ENCODE measurements at regions not wholly inside any gene's neighbourhood (a gene's known extent, or its start where the extent isn't known, plus 50 kb on each side); places are given as distances from the start of the nearest gene placed in this dataset.
"Not testable (repeated sequence)": the region's sequence is repeated elsewhere in the genome, so short reads cannot be mapped to it uniquely, and the experiment has no call there.

DNA sequence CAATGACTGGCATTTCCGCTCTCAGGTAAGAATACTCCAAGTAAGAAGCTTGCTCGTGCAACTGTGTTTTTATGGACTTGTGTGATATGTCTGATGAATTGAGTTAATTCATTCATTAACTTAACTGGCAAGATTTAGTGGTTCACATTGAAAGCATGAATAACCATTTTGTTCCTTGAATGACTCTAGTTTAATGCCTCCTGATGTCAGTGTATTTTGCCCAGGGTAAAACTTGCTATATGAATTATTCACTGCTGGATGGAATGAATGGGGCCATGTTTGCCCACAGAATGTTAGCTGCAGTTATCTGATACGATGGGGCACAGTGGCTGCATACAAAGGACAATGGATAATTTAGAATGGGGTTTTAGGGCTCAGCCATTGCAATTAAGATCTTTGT, 124.1 kb downstream of the ZNF365 start:
- DNase-seq (ENCODE audit: low read depth) = no peak

DNA sequence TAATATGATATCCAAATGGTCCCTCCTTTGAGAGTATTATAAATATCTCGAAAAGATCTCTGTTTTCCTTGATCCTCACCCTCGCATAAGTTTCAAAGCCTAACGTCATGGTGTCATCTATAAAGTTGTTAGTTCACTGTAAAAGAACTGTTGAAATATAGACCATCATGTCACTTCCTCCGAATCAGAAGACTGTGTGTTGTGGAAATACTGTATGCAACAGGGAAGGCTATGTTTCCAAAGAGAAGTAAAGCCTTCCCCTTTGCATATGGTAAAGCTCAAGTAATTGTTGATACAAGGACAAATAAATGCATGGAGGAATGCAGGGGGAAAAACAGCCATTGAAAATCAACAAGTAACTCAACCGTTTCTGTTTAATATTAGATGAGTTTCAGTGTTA, 125.9 kb downstream of the ZNF365 start:
- not testable (repeated sequence) for DNase-seq (ENCODE audit: low read depth)

DNA sequence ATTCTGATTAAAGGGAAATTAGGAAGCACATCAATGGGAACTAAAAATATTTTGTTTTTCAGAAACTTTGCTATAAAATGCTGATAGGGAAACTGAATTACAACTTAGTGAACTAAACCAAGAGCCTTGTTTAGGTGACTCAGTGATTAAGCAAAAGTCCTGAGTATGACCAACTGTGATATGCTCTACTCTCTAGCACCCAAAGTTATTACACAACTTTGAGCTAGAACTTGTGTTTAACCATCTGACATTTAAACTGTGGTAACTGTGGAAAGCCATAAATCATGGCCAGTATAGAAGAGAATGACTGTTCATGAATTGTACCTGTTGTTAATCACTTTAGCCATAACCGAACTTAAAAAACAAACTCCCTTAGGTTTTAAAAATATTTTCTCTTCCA, 127.4 kb downstream of the ZNF365 start:
- DNase-seq (ENCODE audit: low read depth) = no peak

DNA sequence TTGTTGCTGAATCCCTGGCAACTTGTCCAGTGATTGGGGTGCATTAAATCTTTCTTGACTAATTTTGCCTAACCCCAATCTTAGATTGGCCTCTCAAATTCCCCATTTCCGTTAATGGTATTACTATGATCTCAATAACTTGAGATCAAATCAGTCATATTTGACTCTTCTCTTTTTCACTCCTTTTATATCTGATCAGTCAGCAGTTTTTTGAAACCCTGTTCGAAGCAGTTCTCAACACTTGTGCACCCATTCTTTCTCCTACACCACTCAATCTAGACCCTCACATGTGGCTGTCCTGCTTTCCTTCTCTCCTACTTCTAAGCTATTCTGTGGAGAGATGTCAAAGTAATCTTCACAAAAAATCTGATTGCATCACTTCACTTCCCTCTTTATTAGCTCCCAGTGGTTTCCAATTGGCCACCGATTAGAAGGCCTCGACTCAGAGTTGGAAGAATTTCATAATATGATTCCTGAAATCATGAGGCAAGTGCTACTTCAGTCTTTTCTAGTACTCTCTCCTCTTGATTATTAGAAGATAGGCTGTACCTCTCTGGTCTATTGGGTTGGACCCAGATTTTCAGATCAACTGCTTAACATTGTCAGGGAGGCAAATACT, 128.9 kb downstream of the ZNF365 start:
- no peak for DNase-seq (ENCODE audit: low read depth)

DNA sequence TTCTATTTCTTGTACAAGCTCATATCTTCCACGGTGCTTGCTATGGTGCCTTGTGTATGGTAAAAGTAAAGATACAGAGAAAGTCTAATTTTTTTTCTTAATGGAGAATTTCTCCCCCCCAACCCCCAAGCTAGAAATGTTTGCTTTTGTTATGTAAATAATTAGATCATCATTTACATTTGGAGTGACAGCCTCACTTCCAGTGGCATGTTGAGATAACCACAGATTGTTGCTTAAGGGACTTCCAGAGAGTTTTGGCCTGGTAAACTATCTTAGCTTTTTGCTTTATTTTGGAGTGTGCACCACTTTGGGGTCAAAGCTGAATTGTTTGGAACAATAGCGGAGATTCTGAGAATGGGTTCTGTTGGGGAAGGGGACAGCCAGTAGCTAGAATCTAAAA, 129.7 kb downstream of the ZNF365 start:
- DNase-seq (ENCODE audit: low read depth) = no peak

DNA sequence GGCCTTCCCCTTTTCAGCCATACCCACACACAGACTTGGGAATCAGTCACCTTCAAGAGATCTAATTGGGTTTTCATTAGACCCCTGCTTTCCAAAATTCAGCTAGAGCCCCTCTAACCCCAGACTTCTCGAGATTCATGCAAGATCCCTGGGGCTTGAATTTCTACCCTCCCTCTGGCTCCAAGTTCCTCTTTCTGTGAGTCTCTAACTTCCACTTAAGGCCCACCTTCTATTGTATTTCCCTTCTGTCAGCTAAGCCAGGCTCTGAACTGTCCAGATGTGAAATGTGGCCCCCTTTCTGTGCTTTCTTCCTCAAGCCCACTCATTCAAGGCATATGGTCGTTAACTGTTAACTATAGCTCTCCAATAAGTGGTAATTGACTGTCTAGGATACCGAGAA, 132.2 kb downstream of the ZNF365 start:
- DNase-seq (ENCODE audit: low read depth) = no peak

DNA sequence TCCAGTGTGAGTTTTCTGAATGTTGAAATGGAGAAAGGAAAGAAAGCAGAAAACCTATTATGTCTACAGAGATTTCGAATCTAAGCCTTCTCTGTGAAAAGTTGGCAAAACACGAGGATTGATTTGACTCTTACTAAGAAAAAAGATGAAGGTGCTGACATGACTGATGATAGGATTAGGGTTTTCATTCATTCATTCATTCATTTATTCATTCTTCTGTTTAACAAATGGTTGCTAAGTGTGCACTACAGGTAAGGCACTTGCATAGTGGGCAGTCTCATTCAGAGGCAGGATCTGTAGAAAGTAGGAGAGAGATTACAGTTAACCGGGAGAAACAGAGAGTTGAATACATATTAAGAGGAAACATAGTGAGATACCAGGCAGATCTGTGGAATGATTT, 137.1 kb downstream of the ZNF365 start:
- DNase-seq (ENCODE audit: low read depth) = no peak

DNA sequence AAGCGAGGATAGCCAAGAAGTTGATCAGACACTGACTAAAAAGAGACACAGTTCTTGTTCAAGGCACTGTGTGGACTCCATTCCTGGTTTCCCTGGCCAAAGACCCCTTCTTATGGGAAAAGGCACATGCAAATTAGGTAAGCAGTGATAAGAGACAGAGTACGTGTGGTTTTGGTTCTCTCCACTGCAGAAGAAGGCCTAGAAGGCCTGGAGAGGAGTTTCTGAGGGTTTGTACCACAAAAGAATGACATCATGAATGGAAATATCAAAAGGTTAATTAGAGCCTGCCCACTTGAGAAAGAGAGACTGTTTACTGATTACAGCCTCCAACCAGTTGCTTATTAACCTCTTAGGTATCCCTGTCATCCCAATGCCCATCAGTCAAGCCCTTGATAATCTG, 137.5 kb downstream of the ZNF365 start:
- no peak for DNase-seq (ENCODE audit: low read depth)

DNA sequence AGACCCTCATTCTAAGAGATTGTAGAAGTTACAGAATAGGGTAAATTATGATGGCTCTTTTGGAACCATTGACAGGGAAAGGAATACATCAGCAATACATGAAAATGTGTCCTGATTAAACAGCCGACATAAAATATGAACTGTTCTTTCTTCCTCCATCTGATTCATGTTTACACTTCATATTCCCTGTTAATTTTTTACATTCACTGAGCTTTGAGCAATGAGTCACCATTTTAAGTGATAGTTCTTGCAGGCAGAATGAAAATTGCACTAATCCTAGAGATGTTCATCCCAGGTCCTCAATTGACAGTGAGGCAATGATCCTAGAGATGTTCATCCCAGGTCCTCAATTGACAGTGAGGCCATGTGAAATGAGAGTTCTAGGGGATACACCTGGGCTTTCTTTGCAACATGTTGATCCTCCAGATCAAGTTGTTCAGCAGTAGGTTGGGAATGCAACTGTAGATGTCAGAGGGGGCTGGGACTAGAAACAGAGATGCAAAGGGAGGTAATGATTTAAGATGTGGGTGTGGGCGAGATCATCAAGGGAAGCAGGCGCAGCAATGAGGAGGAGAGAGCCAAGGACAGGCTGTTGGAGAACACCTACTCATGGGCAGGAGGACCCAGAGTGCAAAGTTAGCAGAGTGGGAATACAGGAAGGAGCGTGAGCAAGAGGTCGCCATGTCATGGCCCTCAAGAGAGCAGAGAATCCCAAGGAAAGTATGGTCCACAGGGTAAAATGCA, 138.7 kb downstream of the ZNF365 start:
- no peak for DNase-seq (ENCODE audit: low read depth)

DNA sequence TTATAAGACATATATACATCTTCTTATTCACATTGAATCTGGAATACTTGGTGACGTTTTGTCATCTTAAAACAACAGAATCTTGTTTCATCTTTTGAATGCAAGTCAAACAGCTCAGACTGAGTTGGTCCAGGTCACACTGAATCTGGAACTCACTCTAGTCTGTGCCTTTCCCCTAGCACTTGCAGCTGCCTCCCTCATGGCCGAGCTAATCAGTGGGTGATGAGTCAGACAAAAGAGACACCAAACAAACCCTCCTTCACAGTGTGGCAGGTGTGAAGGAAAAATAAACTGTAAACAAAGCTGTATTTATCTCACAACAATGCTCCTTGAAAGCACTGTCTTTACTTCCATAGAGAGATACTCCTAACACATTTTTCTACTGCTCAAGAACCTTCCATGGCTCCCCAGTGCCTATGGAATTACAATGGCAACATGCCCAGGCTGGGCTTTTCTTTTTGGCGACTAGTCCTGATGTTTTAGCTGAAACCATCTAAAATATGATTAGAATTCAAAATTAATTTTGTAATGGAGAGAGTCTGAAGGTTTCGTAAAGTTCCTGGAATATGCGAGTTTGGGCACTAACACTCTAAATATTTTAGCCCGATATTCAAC, 140.0 kb downstream of the ZNF365 start:
- DNase-seq (ENCODE audit: low read depth) = no peak

DNA sequence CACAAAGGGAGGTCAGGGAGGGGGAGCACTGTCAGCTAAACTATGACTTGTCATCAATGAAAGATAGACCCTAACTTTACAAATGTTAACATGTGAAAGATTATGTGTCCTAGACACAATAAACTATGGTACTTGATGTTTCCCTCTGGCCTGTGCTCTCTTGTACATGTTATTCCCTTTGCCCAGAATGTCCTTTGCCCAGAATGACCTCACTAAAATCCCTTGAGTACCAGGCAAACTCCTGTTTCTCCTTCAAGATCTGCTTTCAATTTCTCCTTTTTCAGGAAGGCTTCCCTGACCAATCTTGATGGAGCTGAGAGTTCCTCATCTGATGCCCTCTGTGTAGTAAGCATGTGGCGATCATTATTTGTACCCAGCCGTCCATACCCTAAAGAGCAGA, 143.1 kb downstream of the ZNF365 start:
- no peak for DNase-seq (ENCODE audit: low read depth)

DNA sequence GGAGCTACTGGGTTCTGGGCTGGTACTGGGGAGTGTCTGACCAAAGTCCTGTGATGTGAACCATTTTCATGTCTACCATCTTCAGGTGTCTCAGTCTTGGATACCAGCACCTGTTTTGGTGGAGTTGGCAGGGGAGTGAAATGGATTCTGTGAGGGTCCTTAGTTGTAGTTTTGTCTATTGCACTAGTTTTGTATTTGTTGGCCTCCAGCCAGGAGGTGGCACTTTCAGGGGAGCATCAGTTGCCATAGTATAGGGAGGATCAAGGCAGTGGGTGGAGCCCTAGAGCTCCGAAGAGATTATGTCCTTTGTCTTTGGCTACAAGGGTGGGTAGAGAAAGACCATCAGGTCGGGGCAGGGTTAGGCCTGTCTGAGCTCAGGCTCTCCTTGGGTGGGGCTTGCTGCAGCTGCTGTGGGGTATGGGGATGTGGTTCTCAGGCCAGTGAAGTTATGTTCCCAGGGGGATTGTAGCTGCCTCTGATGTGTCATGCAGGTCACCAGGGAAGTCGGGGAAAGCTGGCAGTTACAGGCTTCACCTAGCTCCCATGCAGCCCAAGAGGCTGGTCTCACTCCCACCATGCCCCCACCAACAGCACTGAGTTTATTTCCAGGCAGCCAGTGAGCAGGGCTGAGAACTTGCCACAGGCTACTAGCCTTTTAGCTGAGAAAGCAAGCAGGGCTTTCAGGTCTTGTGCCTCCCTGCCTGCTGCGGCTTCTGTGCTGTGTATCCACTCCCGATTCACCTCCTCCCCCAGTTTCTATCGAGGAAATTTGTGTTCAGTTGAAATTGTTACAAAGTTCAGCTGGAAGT, 153.1 kb downstream of the ZNF365 start:
- no peak for DNase-seq (ENCODE audit: low read depth)

DNA sequence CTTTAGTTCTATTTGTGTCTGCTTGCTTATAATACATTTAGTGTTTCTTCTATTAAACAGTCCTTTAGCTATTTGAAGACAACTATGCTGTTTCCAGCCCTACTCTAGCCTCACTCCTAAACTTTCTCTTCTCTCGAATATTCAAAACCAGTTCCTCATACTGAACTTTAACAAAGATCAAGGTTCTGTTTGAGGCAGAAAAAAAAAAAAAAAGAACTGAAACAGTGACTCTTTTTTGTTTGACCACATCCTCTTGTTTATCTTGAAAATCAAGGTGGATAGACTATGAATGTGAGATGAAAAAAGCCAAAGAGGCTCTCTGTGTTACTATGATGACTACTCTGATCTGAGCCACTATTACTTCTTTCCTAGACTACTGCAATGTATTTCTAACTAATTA, 154.3 kb downstream of the ZNF365 start:
- DNase-seq (ENCODE audit: low read depth) = no peak

DNA sequence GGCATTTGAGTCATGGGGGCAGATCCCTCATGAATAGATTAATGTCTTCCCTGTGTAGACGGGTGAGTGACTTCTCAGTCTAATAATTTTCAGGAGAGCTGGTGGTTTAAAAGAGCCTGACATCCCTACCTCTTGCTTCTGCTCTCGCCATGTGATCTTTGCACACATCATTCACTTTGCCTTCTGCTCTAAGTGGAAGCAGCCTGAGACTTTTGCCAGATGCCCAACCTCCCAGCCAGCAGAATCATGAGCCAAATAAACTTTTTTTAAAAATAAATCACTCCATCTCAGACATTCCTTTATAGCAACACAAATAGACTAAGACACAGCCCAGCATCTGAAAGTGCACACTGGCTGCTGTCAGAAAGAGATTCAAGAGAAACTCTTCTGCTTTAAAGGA, 155.2 kb downstream of the ZNF365 start:
- DNase-seq (ENCODE audit: low read depth) = no peak

DNA sequence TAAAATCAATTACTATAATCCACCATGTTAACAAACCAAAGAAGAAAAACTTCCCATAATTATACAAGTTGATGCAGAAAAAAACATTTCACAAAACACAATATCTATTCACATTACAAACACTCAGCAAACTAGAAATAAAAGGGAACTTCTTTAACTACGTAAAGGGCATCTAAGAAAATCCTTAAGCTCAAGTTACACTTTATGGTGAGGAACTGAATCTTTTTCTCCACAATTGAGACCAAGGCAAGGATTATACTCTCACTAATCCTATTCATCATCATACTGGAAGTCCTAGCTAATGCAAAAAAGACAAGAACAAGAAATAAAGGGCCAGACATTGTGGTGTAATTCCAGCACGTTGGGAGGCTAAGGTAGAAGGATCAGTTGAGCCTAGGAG, 159.9 kb downstream of the ZNF365 start:
- DNase-seq (ENCODE audit: low read depth) = no peak

DNA sequence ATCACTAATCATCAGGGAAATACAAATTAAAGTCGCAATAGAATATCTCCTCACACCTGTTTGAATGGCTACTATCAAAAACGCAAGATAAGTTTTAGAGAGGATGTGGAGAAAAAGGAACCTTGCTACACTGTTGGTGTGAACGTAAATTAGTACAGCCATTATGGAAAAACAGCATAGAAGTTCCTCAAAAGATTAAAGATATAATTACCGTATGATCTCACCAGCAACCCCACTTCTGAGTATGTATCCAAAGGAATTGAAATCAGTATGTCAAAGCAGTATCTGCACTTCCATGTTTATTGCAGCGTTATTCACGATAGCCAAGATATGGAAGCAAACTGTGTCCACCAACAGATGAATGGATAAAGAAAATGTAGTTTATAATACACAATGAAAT, 164.4 kb downstream of the ZNF365 start:
- DNase-seq (ENCODE audit: low read depth) = no peak

DNA sequence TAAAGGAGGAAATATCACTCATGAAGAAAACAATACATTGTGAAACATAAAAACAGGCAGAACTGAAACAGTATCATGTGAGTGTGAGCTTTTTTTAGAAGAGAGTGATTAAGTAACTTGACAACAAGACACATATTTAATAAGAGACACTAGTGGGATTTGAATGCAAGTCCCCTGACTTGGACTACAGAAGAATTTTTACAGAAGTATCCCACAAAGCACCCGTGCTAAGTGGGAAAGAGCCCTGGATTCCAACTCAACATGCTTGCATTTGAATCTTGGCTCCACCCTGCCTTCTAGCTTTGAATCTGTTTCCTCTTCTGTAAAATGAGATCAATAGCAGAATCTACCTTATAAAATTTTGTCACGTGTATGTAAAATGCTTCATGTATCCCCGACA, 166.2 kb downstream of the ZNF365 start:
- no peak for DNase-seq (ENCODE audit: low read depth)

DNA sequence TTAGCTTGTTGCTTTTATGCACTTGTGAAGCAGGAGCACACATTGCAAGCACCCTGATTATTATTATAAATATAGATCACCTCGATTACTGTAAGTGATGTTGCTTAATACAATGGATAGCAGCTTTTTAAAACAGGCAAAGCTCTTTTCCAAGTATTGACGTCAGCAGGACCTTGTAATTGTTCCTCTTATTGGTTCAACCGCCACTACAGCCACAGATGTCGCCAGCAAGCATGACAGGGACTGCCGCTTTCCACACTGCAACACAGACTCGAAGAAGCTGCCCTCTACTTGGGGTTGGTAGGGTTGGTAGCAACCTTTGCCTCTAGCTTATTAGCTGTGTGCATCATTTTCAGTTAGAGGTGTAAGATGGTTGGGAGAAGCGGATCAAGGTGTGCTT, 167.6 kb downstream of the ZNF365 start:
- no peak for DNase-seq (ENCODE audit: low read depth)

DNA sequence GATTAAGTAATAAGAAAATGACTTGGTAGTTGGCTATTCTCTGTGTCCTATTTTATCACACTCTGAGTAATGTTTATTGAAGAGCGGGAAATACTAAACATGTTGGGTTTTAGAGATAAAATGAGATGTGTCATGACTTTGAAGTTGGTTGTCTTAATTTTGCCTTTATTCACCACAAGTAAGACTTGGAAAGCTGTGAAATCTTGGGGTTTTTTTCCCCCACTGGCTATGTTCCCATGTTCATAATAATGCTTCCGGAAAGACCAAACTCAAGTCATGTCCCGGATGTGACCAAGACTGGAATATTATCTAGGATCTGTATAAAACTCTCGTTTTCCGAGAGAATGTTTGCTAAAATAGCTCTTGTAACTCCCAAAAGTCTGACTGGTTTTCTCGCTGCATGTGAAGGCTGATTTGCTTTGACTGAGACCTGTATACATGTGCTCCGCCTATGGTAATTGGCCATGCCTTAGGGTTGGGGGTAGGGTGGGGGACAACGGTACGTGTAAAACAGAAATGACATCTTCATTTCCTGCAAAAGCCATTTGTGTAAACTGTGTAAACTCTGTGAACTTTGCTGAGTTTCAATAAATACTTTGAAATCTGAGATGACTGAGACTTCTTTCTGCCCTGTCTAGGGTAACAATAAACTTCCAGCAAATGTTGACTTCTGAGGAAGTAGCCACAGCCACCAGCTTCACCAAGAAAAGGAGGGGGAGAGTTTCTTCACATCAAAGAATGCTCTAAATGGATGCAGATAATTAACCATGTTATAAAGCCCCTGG, 169.6 kb downstream of the ZNF365 start:
- DNase-seq (ENCODE audit: low read depth) = no peak

DNA sequence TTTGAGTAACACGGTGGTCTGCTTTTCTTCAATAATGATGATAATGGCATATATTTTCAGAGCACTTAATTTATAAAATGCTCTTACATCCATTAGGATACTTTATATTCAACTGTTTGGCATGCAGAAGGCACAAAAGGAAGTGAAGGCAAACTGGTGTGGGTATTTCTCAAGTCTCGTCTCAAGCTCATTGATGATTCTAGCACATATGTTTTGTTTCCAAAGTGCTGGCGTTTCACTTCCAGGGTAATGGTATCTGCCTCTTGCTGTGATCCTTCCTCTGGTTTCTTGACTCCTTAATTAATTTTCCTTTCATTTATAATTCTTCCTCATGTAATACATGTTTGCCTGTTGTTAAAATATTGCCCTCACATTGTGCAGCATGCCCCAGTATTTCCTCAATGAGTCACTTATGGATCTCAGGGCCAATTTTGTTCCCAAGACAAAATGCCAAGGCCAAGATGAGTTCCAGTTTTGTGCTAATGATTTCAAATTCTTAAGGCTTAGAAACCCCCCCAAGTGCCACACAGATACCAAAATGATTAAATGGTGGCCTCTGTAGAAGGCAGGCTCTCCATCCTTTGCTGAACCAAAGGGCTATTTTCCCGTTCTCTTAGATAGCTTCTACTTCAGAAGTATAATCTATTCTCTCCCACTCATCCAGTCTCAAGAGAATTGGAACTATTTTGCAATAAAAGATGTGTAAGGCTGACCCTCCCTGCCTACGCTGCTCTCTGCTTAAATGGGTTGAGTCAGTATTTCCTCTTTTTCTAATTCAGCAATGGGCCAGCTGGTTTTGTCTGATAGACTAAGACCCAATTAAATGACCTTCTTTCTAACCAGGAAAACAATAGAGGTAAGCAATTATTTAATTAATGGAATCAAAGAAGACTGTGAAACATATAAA, 171.2 kb downstream of the ZNF365 start:
- DNase-seq (ENCODE audit: low read depth) = no peak

DNA sequence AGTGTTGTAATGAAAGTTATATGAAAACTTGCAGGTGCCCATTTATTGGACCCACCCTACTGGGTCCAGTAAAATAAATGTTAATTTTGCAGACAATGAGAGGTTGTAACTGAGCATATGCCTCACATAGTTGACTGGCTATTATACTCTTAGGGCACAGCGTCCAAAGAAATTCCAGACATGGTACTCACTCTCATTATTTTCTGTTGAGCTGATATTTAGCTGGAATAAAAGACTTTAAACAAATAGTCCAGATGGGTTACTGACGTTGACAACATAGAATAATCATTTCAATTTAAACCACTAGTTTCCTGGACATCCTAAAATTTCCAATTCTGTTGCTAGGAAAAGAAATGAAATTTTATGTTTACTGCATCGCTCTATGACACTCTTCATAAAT, 174.5 kb downstream of the ZNF365 start:
- no peak for DNase-seq (ENCODE audit: low read depth)
